Dedifferentiated amniotic fluid mesenchymal stem cell (primary cell): ENCODE measurements at regions not wholly inside any gene's neighbourhood (a gene's known extent, or its start where the extent isn't known, plus 50 kb on each side); places are given as distances from the start of the nearest gene placed in this dataset.

Experiments
- DNase-seq: peaks from one replicate; pipeline ENCODE4 v3.0.0-alpha.2; 2016; ENCODE audit errors: extremely low spot score

DNA sequence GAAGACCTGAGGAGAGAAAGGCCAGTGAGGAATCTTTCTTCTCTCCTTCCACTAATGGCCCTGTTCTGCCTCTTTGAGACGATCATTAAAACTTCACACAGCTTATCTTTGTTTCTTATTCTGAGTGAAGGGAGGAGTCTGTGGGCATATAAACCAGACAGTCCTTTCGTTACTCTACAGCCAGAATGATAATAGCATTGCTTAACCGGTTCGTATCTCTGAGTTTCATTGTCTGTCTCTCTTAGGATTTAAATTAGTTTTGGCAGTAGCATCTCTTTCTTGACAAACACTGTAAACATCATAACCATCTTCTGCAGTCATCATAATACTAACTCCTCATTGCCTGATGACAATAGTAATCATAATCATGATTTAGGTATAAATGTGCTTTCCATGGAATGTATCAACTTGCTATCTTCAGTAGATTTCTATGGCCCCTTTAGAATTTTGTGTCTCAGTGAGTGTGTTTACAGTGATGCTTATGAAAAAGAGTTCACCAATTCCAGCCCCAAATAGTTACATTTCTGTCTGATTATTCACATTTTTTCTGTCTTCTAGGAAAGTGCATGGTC is 618.8 kb upstream of the KLF4 start:
- no peak for DNase-seq

DNA sequence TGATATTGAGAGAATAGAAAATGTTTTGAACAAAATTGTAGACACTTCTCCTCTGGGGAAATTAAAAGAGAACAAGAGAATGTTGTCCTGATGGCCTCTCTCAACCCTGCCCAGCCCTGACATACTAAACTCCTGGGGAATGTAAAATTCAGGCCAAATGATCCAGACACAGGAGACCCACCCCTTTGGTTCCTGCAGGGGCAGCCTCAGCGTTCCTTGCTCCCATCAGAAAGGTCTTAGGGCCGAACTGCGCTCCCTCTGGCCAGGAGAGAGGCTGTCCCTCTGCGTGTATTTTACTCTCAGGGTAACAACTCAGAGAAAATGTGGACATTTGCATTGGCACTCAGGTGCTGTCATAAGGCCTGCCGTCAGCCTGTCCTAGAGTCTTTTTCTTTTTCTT is 616.3 kb upstream of the KLF4 start:
- no peak for DNase-seq

DNA sequence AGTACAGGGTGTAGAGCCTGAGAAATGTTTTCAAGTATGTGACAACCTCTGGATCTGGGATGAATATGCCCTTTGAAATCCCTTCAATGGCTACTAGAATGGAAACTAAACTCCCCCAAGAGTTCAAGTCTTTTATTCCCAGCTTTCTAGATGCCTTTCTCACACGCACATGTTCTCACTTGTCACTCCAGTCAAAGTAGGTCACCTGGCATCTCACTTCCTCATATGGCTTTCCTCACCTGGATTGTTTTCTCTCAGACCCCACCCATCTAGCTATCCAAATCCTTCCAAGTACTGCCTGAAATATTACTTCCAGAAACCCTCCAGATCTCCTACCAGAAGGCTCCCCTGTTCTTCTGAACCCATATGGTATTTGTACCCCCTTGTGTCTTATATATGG is 615.4 kb upstream of the KLF4 start:
- no peak for DNase-seq

DNA sequence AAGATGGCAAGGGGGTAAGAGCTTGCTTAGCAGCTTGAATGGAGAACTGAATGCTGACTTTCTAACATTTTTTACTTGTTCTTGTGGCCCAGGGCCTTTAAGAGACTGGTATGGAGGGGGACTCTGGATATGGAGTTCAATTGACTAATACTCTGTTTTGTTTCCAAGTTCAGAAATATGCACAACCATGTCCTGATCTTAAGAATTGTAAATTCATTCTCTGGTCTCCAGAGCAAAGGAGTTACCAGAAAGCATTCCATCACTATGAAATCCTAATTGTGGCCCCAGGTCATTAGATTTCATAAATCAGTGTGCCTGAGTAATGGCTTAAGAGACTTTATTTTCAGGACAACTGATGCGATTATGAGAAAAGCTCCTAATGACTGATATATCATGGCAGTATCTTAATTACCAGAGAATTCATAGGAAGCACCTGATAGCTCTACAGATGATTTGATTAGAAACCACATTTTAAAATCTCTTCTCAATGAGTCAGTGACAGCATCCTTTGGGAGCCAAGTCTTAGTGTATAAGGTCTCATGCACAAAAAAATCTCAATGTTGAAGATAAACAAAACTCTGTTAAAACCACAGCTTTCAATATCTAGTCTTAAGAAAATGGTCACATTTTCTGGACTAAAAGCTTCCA is 613.6 kb upstream of the KLF4 start:
- peak; percentile 17 for DNase-seq

DNA sequence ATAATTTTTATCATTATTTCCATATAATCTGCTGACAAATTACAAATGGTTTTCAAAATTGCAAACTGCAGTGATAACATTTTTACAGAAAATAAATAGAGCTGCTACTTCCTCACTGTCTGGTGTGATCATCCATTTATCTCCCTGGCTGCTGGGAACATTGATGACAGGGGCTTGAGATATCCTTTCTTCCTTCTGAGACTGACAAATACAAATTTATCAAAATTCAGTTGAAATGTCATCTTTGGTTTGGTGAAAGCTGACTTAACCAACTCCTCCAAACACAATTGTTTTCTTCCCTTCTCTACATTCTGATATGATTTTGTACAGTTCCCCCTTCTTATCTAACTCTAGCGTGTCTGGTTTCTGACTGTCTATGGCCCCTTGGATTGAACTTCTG is 611.8 kb upstream of the KLF4 start:
- no peak for DNase-seq

DNA sequence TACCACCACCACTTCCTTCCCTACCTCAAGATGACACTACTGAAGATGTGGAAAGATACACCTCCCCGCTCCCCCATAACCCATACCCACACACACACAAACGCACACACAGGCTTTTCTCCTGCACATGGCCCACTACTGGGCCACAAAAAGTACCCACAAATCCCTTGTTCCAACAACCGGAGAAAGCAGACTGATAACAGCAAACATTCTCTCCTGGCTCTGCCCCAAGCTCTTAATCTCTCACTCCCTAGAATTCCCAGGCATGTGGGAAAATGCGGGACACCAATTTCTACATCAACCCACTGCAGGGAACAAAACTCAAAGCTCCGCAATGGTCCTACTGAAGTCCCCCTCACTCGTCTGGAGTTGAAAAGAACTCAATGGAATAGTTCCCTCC is 611.0 kb upstream of the KLF4 start:
- no peak for DNase-seq

DNA sequence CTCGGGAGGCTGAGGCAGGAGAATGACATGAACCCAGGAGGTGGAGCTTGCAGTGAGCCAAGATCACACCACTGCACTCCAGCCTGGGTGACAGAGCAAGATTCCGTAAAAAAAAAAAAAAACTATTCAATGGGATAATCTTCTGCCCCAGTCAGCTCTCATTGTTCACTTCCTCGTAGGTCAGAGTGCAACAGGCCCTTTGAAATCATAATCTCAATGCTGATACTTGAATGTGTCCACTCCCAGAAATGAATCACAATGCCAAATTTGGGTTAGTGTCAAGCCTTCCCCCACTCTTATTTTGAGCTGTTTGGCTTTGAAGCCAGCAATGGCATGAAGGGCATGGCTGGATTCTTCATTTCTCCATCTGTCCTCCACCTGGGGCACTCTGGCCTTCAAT is 610.3 kb upstream of the KLF4 start:
- DNase-seq: no peak

DNA sequence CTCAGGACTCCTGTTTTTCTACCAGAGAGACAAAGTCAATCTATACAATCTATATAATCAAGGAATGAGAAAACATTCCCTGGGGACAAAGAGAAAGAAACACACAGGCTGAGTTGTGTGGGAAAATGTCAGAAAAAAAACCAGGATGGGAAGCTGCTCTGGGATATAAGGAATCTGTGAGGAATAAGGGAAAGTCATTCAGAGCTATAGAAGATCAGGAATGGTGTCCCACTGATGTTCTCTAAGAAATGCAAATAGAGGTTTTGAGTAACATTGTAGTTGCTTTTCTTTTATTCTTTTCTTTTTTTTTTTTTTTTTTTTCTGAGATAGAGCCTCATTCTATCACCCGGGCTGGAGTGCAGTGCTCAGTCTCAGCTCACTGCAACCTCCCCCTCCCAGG is 605.9 kb upstream of the KLF4 start:
- DNase-seq: no peak

DNA sequence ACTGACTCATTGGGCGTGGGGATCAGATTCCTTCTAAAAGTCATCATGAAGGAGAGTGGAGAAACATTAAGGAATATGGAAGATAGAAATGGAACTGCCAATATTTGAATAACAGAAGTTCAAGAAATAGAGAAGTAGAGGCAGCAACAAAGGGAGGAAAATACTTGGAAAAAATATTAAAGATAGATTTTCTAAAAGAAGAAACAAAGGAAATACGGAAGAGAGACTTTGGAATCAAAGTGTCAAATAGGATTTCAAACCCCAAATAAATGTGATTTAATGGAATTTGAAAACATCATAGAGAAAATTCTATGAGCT is 605.1 kb upstream of the KLF4 start:
- DNase-seq: no peak

DNA sequence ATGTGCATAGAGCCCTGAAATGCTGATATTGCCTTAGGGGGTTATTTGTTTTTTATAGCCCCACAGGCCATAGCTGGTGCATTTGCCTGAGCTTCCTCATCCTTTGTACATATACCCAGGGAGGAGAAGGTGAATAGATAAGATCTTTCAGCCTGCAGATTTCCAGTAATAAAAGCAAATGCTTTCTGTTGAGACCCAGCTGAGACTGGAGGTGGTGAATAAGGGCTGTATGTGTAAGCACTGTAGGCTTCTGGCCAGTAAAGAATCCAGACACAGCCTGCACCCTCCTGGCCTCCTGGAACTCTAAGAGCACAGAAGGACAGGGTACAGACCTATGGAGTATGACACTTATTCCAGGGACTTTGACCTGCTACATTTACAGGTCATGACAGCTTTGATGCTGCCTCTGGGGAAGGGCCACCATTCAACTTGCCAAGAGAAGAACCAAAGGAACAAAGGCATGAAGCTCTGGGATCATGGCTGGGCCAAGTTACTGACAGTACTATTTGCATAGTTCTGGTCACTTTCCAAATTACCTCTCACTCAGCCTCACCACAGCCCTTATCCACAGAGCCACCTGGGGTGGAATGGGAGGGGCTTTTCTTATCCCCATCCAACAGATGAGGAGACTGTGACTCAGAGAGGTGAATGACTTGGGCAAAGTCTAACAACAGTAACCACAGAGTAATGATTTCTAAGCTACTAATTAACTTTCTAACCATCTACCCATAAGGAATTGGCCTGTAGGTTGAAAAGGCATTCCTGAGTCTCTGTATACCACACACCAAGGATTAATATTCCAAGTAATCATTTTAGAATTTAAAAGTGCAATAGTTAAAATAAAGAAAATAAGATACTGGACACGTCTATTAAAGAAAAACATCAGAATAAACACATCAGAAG is 604.5 kb upstream of the KLF4 start:
- DNase-seq: no peak

DNA sequence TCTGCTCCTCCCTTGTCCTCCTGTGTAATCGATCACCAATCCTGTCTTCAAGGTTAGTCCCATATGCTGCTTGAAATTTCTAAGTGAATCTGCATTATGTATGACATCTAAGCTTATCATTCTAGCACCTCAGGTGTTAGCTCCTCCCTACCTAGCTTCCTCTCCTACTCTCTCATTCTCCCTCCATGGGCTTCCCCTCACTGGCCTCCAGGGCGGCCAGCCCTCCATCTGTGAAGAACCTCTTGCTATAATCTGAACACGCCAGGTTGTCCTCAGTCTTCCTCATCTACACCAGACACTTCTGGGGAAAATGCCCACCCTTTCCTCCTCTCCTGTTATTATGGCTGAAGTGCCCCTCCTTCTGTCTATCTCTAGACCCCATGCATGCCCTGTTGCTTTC is 599.3 kb upstream of the KLF4 start:
- DNase-seq: no peak

DNA sequence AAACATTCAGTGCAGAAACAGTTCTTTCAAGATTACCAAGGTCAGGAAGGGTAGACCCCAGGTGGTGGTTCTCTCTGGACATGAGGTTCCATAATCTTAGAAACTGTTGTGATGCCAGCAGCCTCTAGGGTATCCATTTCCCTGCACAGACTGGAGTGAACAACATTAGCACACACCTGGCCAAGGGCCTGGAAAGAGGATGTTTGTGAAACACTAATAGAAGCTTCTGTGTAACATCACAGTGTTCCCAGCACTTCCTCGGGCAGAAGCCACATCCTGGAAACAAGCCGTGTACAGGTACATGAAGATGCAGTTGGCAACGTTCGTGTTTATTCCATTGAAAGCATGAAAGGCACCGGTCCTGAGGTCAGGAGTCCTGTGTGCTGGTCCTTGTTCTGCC is 598.2 kb upstream of the KLF4 start:
- no peak for DNase-seq

DNA sequence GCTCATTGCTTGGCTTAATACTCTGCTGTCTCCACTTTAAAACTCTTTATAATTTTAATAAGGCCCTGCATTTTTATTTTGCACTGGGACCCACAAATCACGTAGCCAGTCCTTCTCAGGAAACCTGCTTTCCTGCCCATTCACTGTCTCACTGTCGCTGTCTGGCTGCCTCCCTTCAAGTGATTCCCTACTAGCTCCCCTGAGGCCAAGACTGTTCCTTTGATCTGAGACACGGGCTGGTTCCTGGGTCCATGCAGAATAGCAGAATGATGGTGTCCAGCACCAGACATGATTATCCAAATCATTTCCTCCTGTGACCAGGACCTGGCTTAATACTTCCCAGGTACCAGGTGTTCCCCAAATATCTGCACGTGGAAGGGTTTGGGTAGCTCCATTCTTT is 597.1 kb upstream of the KLF4 start:
- DNase-seq: no peak

DNA sequence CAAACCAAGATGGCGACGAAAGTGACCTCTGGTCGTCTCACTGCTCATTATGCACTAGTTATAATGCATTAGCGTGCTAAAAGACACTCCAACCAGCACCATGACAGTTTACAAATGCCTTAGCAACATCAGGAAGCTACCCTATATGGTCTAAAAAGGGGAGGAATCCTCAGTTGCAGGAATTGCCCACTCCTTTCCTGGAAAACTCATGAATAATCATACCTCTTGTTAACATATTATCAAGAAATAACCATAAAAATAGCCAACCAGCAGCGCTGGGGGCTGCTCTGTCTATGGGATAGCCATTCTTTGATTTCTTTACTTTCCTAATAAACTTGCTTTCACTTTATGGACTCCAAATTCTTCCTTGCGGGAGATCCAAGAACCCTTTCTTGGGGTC is 595.7 kb upstream of the KLF4 start:
- DNase-seq: no peak

DNA sequence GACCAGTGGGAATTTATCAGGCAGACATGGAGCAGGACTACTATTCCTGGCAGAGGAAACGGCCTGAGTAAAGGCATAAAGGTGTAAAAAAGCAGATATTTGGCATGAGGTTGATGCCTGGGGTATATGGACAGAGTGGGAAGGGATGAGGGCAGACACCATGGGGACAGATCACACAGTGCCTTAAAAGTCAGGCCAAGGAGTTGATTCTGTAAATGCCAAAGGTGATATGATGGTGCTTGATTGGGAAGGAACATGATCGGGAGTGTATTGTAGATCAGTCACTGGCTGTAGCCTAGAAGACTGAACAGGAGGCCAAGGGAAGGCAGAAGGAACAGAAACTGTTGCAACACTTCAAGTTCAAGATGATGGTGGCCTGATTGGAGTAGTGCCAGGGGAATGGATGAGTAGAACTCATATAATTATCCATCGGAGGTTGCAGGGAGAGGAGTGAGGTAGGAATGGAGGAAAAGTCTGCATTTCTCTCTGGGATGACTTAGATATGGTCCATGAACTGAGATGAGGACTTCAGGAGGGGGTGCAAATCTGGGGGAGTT is 594.3 kb upstream of the KLF4 start:
- no peak for DNase-seq

DNA sequence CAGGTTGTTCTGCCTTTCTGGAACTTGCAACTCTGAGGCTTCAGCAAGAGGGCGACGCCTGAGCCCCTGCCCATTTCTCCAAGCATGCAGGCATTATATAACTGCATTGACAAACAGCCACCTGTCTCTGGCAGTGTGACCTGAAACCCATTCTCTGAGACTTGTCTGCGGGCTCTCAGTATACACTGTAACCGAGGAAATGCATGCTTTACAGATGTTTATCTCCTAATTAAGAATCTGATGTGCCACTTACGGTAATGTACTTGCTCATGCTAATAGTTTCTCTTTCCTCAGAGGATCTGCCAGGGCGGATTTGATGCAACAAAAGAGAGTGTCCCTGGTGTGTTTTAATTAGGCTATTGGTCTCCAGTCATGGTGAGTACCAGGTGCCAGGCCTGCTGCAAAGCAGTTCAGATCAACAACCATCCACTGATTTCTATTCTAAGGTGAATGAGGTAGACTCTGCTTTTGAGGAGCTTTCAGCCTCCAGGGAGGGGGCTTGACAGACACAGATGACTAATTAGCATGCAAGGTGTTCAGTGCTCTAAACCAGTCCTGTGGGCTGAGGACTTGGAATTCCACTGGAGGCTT is 593.7 kb upstream of the KLF4 start:
- no peak for DNase-seq

DNA sequence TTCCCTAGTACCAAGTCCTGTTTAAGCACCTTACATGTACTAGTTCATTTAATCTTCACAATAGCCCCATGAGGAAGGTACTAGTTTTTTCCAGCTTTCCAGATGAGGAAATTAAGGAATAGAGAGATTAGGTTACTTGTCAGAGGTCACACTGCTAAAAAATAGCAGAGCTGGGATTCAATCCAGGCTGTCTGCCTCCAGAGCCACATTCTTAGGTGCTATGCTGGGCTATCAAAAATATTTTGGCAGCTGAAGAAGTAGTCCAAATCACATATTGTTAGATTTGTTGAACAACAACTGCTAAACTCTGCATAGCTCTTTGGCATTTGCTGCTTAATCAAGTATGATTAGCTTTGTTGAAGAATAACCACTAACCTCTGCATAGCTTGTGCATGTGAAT is 591.5 kb upstream of the KLF4 start:
- no peak for DNase-seq

DNA sequence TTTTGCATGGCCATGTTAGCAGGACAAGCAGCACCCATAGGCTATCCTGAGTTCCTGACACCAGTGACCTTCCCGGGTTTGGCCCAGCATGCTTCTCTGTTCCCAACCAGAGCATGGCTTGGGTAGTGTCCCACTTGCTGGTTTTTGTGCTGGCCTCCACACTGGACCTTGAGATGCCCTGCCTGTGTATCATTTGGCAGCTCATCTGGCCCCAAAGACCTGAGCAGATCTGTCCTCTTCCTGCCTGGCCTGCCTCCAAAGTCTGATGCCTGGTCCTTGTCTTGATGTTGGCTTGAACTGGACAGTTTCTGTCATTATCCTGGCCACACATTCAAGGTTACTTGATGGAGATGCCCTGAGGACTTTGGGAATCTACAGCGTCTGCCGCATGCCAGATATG is 590.7 kb upstream of the KLF4 start:
- DNase-seq: no peak

DNA sequence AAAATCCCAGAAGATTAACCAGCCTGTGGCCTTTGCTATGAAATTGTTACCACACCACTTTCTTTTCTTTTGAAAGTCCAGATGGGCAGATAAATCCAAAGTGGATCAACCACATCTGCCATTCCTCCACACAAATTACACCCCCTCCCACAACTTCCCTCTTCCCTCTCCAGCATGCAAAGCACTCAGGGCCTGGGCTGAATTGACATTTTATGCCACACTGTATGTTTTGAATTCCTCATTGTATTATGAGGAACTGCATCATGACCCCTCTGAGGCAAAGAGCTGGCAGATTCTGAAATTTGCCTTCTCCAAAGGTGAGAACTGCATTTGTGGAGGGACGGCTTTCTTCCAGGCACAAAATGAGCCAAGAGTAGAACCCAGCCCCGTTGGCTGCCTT is 589.2 kb upstream of the KLF4 start:
- no peak for DNase-seq

DNA sequence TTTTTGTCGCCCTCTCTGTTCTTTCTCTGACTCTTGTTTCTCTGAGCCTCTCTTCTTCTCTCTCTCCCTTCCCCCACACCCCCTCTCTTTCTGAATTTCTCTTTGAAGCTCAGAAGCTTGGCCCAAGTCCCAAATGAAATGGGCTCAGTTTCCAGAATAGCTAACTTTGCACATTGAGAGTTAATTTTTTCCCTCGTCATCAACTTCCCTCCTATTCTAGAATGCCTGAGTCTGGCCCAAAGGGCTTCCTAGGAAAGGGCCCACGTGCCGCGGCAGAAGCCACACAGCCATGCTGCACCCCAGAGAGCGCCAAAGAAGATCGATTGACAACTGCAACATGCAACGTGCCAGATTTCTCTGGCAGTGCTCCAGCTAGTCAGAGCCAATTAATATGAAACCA is 588.8 kb upstream of the KLF4 start:
- no peak for DNase-seq

DNA sequence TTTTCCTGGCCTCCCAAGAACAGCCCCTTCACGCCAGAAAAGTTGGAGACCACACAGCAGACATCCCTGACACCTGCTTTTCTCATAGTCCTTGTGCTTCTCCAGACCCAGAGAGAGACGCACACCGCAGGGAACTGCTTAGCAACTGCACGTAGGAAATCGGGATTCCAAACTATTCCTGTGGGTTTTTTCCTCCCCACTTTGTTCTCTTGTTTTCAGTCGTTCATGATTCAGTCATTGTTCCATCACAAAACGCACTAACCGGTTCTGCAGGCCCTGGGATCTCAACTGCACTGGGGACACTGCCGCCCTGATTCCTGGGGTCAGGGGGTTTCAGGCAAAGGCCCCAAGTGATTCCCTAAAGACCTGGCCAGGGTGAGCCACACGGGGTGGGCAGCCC is 588.0 kb upstream of the KLF4 start:
- no peak for DNase-seq

DNA sequence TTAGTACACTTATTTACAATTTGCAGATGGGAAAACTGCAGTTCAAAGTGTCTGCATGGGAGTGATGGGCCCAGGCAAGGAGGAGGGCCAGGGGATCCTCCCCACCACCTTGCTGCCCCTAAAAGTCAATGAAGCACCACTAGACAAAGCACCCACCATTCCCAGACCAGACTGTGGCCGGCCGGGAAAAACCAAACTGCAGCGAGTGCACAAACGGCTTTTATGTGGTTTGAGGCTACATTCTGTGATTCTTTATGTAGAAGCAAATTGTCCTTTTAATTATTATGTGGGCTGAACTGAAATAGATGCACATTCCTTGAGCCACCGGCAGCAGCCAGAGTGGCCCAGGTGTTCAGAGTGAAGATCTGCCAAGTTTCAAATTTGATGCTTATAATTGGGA is 585.3 kb upstream of the KLF4 start:
- DNase-seq: no peak

DNA sequence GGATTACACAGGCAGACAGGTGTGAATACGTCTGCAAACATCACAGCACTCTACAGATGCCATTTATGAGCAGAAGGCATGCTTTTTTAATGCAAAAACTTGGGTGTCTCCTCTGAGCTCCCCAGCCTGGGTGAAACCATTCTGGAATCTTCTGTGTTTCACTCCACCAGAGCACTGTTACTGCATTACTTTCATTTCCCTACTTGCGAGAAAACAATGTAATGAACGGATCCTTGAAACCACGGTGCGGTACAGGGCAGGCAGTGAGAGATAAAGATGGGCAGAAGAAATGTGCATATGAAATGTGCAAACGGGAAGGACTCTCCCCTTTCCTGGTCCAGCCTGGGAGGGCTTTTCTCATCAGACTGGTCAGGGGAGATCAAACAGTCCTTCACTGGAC is 584.3 kb upstream of the KLF4 start:
- no peak for DNase-seq
